GM21786 (cell line): ENCODE measurements at regions not wholly inside any gene's neighbourhood (a gene's known extent, or its start where the extent isn't known, plus 50 kb on each side); places are given as distances from the start of the nearest gene placed in this dataset.

Experiments used
- ATAC-seq: cut with Tn5 transposase; IDR thresholded peaks from one replicate; pipeline ENCODE4 v1.9.1; 2021; ENCODE audit not compliant: unreplicated experiment

- no peak for ATAC-seq
Measured at GRCh38 chr13:89920461-89920860, 1427.0 kb upstream of the MIR17HG start.

- no peak for ATAC-seq
Measured at GRCh38 chr13:89923052-89923451, 1424.4 kb upstream of the MIR17HG start.

GRCh38 chr13:89923736-89924135 is 1423.8 kb upstream of the MIR17HG start:
- ATAC-seq = no peak

GRCh38 chr13:89925107-89925506 is 1422.4 kb upstream of the MIR17HG start:
- no peak for ATAC-seq

- ATAC-seq = no peak
Measured at GRCh38 chr13:89930861-89931260, 1416.6 kb upstream of the MIR17HG start.

GRCh38 chr13:89932902-89933301 is 1414.6 kb upstream of the MIR17HG start:
- ATAC-seq = no peak

- no peak for ATAC-seq
Measured at GRCh38 chr13:89936256-89936655, 1411.2 kb upstream of the MIR17HG start.

- no peak for ATAC-seq
Measured at GRCh38 chr13:89937420-89937819, 1410.1 kb upstream of the MIR17HG start.

GRCh38 chr13:89940383-89940782 is 1407.1 kb upstream of the MIR17HG start:
- ATAC-seq = no peak

GRCh38 chr13:89943139-89943538 is 1404.3 kb upstream of the MIR17HG start:
- ATAC-seq = no peak

- no peak for ATAC-seq
Measured at GRCh38 chr13:89950225-89950624, 1397.3 kb upstream of the MIR17HG start.

GRCh38 chr13:89951341-89951740 is 1396.1 kb upstream of the MIR17HG start:
- ATAC-seq = no peak

GRCh38 chr13:89953581-89953980 is 1393.9 kb upstream of the MIR17HG start:
- ATAC-seq = no peak

GRCh38 chr13:89955773-89956172 is 1391.7 kb upstream of the MIR17HG start:
- no peak for ATAC-seq

GRCh38 chr13:89959074-89959473 is 1388.4 kb upstream of the MIR17HG start:
- ATAC-seq = no peak

- no peak for ATAC-seq
Measured at GRCh38 chr13:89965252-89965651, 1382.2 kb upstream of the MIR17HG start.

GRCh38 chr13:89966524-89966923 is 1381.0 kb upstream of the MIR17HG start:
- ATAC-seq = no peak

- no peak for ATAC-seq
Measured at GRCh38 chr13:89967701-89968100, 1379.8 kb upstream of the MIR17HG start.

GRCh38 chr13:89968470-89968869 is 1379.0 kb upstream of the MIR17HG start:
- ATAC-seq = no peak

GRCh38 chr13:89970353-89970709 is 1377.2 kb upstream of the MIR17HG start:
- no peak for ATAC-seq

GRCh38 chr13:89977203-89977602 is 1370.3 kb upstream of the MIR17HG start:
- no peak for ATAC-seq

- ATAC-seq = no peak
Measured at GRCh38 chr13:89980896-89981295, 1366.6 kb upstream of the MIR17HG start.

- ATAC-seq = no peak
Measured at GRCh38 chr13:89982407-89983095, 1364.9 kb upstream of the MIR17HG start.
